ENCODE measurements at regions not wholly inside any gene's neighbourhood (a gene's known extent, or its start where the extent isn't known, plus 50 kb on each side); places are given as distances from the start of the nearest gene placed in this dataset.

- TF ChIP-seq CTCF (IDR thresholded peaks at IDR 0.05; ENCODE audit: insufficient read depth, low read length, poor library complexity, severe bottlenecking) (no peak), EZH2phosphoT487 (conservative IDR thresholded peaks at IDR 0.05; ENCODE audit: low read length) (no peak)
These were observed 361.9 kb downstream of the MAT2B start for GRCh38 chr5:163867324-163867723.

Measured in SU-DHL-6 (cell line).